BJ (cell line): ENCODE measurements at regions not wholly inside any gene's neighbourhood (a gene's known extent, or its start where the extent isn't known, plus 50 kb on each side); places are given as distances from the start of the nearest gene placed in this dataset.

ENCODE experiments used
- CTCF ChIA-PET: fragments of 350-600 bp; formaldehyde crosslinking; extraction: SDS; loops from one replicate; lab custom pipeline; 2021; ENCODE audit warnings: antibody characterized with exemption, inconsistent platforms; lab: Yijun Ruan, JAX
- POLR2A ChIA-PET: fragments of 300-600 bp; sonication (Branson Sonifier 250); formaldehyde crosslinking; extraction: SDS; loops from one replicate; lab custom pipeline; 2021; ENCODE audit warnings: antibody characterized with exemption; lab: Charles Lee
- DNase-seq: peaks from one replicate; pipeline ENCODE4 v3.0.0-alpha.2; 2011; ENCODE audit warnings: low read depth
- H3K27me3 ChIP-seq: 2 replicates; pipeline ENCODE4 v1.6.0; 2011; ENCODE audit warnings: low read length; ENCODE audit not compliant: control insufficient read depth, insufficient read depth
- H3K36me3 ChIP-seq: 2 replicates; pipeline ENCODE4 v1.5.1; 2011; ENCODE audit warnings: low read length; ENCODE audit not compliant: control insufficient read depth, insufficient read depth
- H3K4me3 ChIP-seq: 2 replicates; pipeline ENCODE4 v1.5.1; 2011; ENCODE audit warnings: low read depth, mild to moderate bottlenecking, control low read depth, low read length
- CTCF ChIP-seq: IDR thresholded peaks from 2 replicates; pipeline ENCODE4 v1.5.1; 2011; ENCODE audit warnings: low read depth, mild to moderate bottlenecking, control low read depth, inconsistent platforms, low read length, moderate library complexity; ENCODE audit not compliant: insufficient read depth

- DNase-seq, result no peak
- Histone ChIP-seq H3K36me3 (no peaks in the 10 kb centered on the region), H3K27me3 (no peaks in the 10 kb centered on the region), H3K4me3 (no peak overlapping the region)
- ChIA-PET POLR2A (no interaction called here), CTCF (no interaction called here)
- TF ChIP-seq CTCF, result no peak
Observed at GRCh38 chr18:40355726-40356125, 1599.3 kb upstream of the PIK3C3 start.

GRCh38 chr18:40348196-40348595, 1606.8 kb upstream of the PIK3C3 start:
- Histone ChIP-seq H3K4me3 (no peak overlapping the region), H3K36me3 (no peaks in the 10 kb centered on the region), H3K27me3 (no peaks in the 10 kb centered on the region)
- TF ChIP-seq CTCF, result no peak
- POLR2A ChIA-PET, result no interaction called here
- CTCF ChIA-PET, result no interaction called here
- DNase-seq, result no peak

- H3K27me3 ChIP-seq, result no peaks in the 10 kb centered on the region
- ChIA-PET POLR2A (no interaction called here), CTCF (no interaction called here)
- TF ChIP-seq CTCF, result no peak
- H3K4me3 ChIP-seq, result no peak overlapping the region
- DNase-seq, result no peak
- no peaks in the 10 kb centered on the region for H3K36me3 ChIP-seq
Observed at GRCh38 chr18:40347261-40347660, 1607.8 kb upstream of the PIK3C3 start.

- CTCF ChIA-PET, result no interaction called here
- POLR2A ChIA-PET, result no interaction called here
- TF ChIP-seq CTCF, result no peak
- Histone ChIP-seq H3K36me3 (no peaks in the 10 kb centered on the region), H3K27me3 (no peaks in the 10 kb centered on the region), H3K4me3 (no peak overlapping the region)
- DNase-seq, result no peak
Observed at GRCh38 chr18:40346146-40346545, 1608.9 kb upstream of the PIK3C3 start.

GRCh38 chr18:40341701-40342100, 1613.3 kb upstream of the PIK3C3 start:
- Histone ChIP-seq H3K36me3 (no peaks in the 10 kb centered on the region), H3K4me3 (no peak overlapping the region), H3K27me3 (no peaks in the 10 kb centered on the region)
- TF ChIP-seq CTCF, result no peak
- POLR2A ChIA-PET, result no interaction called here
- no peak for DNase-seq
- CTCF ChIA-PET, result no interaction called here
